A673 (cell line): ENCODE measurements at regions not wholly inside any gene's neighbourhood (a gene's known extent, or its start where the extent isn't known, plus 50 kb on each side); places are given as distances from the start of the nearest gene placed in this dataset.

Experiments used
- EZH2 ChIP-seq: fragments of 200-600 bp; sonication (generic); IDR thresholded peaks from 2 replicates; pipeline ENCODE4 v1.6.1; 2017; ENCODE audit warnings: borderline replicate concordance, low read depth, mild to moderate bottlenecking, mixed read lengths, antibody characterized with exemption, low read length; ENCODE audit not compliant: poor library complexity, severe bottlenecking
- TF ChIP-seq, protein P1 (sequence below): fragments of 300-800, 200-600 bp; sonication (generic); conservative IDR thresholded peaks from 2 replicates; pipeline ENCODE4 v1.5.1; 2017; ENCODE audit warnings: low read depth, mild to moderate bottlenecking, antibody characterized with exemption, low read length, moderate library complexity, mixed read lengths

DNA sequence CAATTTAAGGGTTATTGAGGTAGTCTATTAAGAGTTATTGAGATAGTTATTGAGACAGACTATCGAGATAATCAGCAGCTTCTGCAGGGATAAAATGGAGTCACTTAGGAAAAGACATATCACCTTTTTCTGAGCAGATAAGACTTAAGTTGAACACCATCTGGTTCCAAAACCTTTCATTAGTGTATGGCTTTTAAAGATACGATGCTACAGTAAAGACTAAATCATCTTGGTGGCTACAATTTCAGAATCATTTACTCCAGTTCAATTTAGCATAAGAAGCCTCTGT, 68.6 kb upstream of the DNAJC10 start:
- TF ChIP-seq, protein P1, sequence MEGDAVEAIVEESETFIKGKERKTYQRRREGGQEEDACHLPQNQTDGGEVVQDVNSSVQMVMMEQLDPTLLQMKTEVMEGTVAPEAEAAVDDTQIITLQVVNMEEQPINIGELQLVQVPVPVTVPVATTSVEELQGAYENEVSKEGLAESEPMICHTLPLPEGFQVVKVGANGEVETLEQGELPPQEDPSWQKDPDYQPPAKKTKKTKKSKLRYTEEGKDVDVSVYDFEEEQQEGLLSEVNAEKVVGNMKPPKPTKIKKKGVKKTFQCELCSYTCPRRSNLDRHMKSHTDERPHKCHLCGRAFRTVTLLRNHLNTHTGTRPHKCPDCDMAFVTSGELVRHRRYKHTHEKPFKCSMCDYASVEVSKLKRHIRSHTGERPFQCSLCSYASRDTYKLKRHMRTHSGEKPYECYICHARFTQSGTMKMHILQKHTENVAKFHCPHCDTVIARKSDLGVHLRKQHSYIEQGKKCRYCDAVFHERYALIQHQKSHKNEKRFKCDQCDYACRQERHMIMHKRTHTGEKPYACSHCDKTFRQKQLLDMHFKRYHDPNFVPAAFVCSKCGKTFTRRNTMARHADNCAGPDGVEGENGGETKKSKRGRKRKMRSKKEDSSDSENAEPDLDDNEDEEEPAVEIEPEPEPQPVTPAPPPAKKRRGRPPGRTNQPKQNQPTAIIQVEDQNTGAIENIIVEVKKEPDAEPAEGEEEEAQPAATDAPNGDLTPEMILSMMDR = no peak
- no peak for TF ChIP-seq EZH2
